ENCODE measurements at regions not wholly inside any gene's neighbourhood (a gene's known extent, or its start where the extent isn't known, plus 50 kb on each side); places are given as distances from the start of the nearest gene placed in this dataset.

DNA sequence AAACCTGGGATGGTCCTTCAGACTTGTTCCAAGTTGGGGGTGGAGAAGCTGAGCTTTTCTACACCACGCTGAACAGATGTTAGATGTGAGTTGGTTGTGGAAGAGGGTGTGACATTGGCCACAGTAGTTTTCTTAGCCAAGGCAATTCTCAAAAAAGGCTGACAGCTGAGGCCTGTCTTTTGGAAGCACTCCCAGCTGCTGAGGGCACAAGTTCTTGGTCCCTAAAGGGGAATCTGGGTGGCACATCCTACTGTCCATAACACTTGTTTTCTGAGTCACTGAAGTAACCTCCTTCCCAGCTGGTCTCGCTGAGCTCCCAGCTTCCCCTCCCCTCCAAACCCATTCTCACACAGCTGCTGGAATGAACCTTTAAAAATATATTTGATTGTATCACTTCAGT, 375.7 kb upstream of the KIRREL3 start:
- H3K27me3 ChIP-seq, result no peaks in the 10 kb centered on the region
- no peak overlapping the region for H3K4me3 ChIP-seq
- H3K27ac ChIP-seq, result no peak overlapping the region
- DNase-seq (no peak), ATAC-seq (no peak)
- no peaks in the 10 kb centered on the region for H3K9me3 ChIP-seq
- intact Hi-C loops (cut with DNase I), result no loop called here
- H3K4me1 ChIP-seq, result no peaks in the 10 kb centered on the region
- no peaks in the 10 kb centered on the region for H3K36me3 ChIP-seq
- TF ChIP-seq, protein P1, sequence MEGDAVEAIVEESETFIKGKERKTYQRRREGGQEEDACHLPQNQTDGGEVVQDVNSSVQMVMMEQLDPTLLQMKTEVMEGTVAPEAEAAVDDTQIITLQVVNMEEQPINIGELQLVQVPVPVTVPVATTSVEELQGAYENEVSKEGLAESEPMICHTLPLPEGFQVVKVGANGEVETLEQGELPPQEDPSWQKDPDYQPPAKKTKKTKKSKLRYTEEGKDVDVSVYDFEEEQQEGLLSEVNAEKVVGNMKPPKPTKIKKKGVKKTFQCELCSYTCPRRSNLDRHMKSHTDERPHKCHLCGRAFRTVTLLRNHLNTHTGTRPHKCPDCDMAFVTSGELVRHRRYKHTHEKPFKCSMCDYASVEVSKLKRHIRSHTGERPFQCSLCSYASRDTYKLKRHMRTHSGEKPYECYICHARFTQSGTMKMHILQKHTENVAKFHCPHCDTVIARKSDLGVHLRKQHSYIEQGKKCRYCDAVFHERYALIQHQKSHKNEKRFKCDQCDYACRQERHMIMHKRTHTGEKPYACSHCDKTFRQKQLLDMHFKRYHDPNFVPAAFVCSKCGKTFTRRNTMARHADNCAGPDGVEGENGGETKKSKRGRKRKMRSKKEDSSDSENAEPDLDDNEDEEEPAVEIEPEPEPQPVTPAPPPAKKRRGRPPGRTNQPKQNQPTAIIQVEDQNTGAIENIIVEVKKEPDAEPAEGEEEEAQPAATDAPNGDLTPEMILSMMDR (IDR thresholded peaks at IDR 0.05), result no peak

DNA sequence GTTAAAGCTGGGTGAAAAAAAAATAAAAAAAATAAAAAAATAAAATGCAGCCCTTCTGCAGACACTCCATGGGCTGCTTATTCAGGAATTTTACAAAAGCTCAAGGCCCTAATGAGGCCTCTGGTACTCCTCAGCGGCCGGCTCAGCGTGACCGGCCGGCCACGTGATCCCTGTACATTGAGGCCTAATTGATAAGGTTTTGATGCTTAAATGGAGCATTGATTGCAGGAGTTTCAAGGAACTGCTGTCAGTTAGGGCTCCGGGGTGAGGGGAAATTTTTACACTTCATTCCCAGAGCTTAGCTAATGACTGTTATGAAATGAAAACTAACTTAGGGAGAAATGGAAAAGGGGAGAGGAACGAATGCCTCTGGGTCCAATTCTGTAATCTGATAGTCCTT, 368.8 kb upstream of the KIRREL3 start:
- Histone ChIP-seq H3K9me3 (no peaks in the 10 kb centered on the region), H3K4me3 (no peak overlapping the region), H3K4me1 (no peaks in the 10 kb centered on the region), H3K36me3 (no peaks in the 10 kb centered on the region), H3K27me3 (no peaks in the 10 kb centered on the region), H3K27ac (no peak overlapping the region)
- TF ChIP-seq, protein P1 (IDR thresholded peaks at IDR 0.05), result no peak
- intact Hi-C loops (cut with DNase I), result no loop called here
- DNase-seq, result no peak
- no peak for ATAC-seq

DNA sequence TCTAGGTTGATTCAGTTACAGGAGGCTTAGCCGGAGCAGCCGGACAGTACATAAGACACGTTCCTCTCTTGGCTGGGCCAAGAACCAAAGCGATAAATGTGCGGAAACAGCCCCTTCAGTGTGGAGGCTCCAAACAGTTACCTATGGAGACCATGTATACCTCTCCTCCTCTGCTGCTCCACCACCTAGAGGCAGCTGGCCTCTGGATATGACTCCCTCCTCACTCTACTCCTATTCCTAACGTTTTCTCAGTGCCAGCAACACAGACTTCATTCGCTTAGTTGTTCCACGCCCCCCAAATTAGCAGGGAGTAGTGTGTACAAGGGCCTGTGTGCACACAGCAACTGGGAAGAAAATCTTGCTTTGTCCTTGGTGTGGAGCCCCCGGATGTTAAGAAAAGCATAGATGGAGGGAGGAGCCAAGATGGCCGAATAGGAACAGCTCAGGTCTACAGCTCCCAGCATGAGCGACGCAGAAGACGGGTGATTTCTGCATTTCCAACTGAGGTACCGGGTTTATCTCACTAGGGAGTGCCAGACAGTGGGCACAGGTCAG, 362.3 kb upstream of the KIRREL3 start:
- Histone ChIP-seq H3K4me1 (no peaks in the 10 kb centered on the region), H3K9me3 (no peaks in the 10 kb centered on the region), H3K27me3 (no peaks in the 10 kb centered on the region), H3K4me3 (no peak overlapping the region), H3K36me3 (no peaks in the 10 kb centered on the region), H3K27ac (no peak overlapping the region)
- intact Hi-C loops (cut with DNase I), result no loop called here
- ATAC-seq (no peak), DNase-seq (no peak)
- TF ChIP-seq, protein P1 (IDR thresholded peaks at IDR 0.05), result no peak

DNA sequence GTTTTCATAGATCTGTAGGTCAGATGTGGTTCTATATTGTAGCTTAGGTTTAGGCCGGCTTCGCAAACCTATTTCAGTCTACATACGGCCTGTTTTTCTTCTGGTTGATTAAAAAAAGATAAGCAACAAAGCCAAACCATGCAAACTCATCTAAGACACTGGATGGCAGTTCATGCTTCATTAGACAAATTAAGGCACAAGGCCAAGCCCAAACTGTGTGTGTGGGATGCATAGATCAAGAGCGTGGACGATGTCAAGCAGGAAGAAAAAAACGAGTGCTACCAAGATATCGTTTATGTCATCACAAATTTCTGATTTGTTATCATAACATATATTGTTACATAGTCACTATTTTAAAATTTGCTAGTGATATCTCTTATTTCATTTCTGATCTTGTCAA, 357.6 kb upstream of the KIRREL3 start:
- TF ChIP-seq, protein P1 (IDR thresholded peaks at IDR 0.05), result no peak
- no peak overlapping the region for H3K4me3 ChIP-seq
- H3K27ac ChIP-seq, result no peak overlapping the region
- H3K9me3 ChIP-seq, result no peaks in the 10 kb centered on the region
- no peaks in the 10 kb centered on the region for H3K36me3 ChIP-seq
- H3K4me1 ChIP-seq, result no peaks in the 10 kb centered on the region
- intact Hi-C loops (cut with DNase I), result no loop called here
- H3K27me3 ChIP-seq, result no peaks in the 10 kb centered on the region
- ATAC-seq (no peak), DNase-seq (no peak)

DNA sequence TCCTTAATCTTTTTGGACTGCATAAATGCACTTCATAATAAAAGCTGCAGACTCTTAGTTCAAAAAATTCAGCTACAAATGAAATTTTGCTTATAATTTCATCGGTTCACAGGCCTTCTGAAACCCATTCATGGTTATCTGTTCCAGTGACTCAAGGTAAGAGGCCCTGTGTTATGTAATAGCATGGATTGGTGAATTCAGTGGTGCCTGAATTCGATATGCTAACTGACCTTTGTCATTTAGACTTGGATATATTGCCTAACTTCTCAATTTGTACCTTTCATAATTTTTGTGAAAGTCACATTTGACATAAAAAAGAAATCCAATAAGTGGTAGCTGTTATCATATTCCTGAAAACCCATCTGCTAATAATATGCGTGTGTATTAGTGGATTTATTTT, 349.9 kb upstream of the KIRREL3 start:
- H3K36me3 ChIP-seq, result no peaks in the 10 kb centered on the region
- H3K4me1 ChIP-seq, result no peaks in the 10 kb centered on the region
- intact Hi-C loops (cut with DNase I), result no loop called here
- DNase-seq (no peak), ATAC-seq (no peak)
- TF ChIP-seq, protein P1 (IDR thresholded peaks at IDR 0.05), result no peak
- peaks cover 0 to 10% of the 10 kb centered on the region in 2 donors for H3K9me3 ChIP-seq
- no peak overlapping the region for H3K27ac ChIP-seq
- H3K27me3 ChIP-seq, result no peaks in the 10 kb centered on the region
- no peak overlapping the region for H3K4me3 ChIP-seq
